Ramos (cell line): ENCODE measurements at regions not wholly inside any gene's neighbourhood (a gene's known extent, or its start where the extent isn't known, plus 50 kb on each side); places are given as distances from the start of the nearest gene placed in this dataset.
"Not testable (repeated sequence)": the region's sequence is repeated elsewhere in the genome, so short reads cannot be mapped to it uniquely, and the experiment has no call there.

Source experiments
- in situ Hi-C: fragments of 300-500 bp; cut with MboI; formaldehyde crosslinking; loops from one replicate; pipeline ENCODE4 v1.14.3; 2022; ENCODE audit warnings: low sequenced_read_pairs; ENCODE audit not compliant: unreplicated experiment

DNA sequence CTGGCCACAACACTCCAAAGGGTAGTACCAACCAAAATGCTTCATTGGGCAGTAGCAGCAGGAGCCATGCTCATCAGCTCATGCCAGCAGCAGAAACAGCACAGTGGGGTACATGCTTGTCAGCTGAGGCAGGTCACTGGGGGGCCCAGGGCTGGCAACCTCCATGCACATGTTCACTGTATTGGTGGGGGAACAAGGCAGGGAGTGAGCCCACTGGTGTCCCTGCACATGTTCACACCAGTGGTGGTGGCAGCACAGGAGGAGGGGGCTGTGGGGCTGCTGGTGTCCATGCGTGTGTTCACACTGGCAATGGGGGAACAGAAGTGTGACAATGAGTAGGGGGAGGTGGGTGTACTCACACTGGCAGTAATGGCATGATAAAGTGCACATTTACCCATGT is 254.3 kb upstream of the KIF2A start:
- in situ Hi-C loops, result no loop called here

DNA sequence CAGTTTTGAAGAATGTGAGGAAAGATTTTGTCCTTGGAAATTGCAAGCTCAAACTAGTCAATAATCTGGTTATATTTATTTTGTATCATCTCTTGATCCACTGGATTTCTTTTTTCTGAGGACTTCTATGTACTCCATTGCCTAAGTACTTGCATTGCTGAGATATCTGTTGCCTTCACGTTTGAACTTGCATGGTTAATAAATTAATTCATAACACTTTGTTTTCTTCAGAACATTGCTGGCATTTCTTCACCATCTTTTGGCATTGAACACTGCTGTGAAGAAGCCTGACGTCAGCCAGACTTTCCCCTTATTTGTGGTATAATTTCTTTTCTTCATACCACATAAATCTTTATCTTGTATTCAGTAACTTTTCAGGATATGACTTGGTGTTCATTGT is 246.0 kb upstream of the KIF2A start:
- in situ Hi-C loops, result no loop called here

- in situ Hi-C loops, result no loop called here
These were observed 241.0 kb upstream of the KIF2A start for GRCh38 chr5:62065050-62065449.

DNA sequence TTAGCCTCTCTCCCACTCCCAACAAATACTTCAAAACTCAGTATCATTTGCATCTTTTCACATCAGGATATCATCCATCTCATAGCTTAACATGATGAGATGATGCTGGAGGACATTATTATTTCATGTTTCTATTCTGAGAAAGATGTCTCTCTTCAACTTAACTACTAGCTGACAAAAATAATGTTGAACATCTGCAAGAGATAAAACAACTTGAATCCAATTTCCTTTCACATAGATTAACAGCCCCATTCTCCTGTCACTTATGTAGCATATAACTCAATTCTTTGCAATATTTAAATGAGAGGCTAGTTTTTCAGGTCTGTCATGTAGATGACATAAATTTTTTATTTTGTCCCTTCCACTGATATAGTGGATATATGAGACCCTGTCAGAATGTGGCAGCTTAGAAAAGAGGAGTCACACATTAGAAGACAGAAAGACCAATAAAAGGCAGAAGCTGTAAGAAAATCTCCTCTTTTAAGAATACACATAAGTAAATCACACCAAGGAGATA is 239.2 kb upstream of the KIF2A start:
- in situ Hi-C loops, result no loop called here

DNA sequence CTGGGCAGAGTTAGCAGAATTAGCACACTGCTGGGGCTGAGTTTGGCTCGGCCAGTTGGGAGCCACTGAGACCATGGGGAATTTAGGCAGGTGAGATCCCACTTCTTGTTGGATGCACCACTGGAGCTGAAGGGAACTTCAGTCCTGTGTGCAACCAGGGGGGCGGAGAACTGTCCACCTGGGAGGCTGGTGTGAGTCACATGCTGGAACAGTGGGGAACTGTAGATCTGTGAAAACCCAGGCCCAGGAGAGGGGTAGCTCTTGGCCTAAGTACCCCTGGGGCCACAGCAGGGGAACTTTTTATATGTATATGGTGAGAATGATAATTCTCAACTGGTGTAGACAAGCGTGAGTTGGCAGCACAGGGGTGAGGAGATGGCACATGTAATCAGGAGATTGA is 237.5 kb upstream of the KIF2A start:
- in situ Hi-C loops, result no loop called here

DNA sequence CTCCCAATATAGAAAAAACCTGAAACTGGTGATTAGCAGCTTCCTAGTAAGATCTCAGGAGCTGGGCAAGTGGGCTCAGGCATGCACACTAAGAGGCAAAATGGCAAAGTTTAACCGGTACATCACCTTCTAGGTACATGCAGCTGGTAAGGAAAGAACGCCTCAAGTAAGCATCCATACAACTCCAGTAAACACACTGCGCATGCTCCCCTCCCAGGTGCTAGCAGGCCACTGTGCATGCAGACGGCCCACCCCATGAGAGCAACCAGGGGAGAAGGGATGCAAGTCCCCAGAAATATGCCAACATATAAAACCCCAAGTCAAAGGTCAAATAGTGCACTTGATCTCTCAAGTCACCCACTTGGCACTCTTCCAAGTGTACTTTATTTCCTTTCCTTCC is 228.6 kb upstream of the KIF2A start:
- in situ Hi-C loops, result no loop called here

GRCh38 chr5:62077823-62078550 is 228.0 kb upstream of the KIF2A start:
- in situ Hi-C loops, result no loop called here

DNA sequence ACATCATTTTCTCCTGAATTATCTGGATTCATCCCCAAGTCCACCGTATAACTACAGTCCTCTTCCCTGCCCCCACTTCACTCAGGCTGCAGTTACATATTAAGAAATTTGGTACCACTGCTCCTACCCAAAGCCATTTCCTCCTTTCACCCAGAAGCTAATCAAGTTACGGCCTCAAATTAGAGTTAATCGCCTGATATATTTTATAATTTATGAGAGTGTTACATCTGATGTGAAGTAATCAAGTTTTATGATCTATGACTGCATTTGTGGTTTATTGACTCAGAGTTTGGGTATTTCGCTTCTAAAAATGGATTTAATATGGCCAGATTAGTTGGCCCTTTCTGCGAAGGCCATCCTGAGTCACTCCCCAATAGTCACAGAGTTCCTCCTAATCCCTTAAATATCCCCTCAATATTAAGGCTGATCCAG is 223.6 kb upstream of the KIF2A start:
- in situ Hi-C loops, result no loop called here

GRCh38 chr5:62083247-62083646 is 222.8 kb upstream of the KIF2A start:
- in situ Hi-C loops, result no loop called here

DNA sequence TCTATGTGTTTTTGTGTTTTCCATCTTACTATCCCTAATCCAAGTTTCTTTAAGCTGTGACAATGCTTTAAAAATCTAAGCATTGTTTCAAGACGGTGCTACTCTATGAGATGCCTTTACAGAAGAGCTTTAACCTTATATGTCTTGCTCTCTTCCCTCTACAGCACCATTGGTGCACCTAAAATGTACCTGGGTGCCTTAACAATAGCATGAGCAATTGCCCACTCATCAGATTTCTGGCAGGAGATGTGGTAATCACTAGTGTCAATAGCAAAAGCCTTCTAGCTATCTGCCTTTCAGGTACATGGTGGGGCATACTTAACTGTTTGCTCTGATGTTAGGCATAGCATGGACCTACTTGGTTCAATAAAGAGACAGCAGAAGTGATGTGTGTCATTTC is 222.3 kb upstream of the KIF2A start:
- in situ Hi-C loops, result no loop called here

GRCh38 chr5:62084391-62084790 is 221.6 kb upstream of the KIF2A start:
- in situ Hi-C loops, result no loop called here

- in situ Hi-C loops, result no loop called here
These were observed 215.1 kb upstream of the KIF2A start for GRCh38 chr5:62090953-62091352.

- in situ Hi-C loops, result no loop called here
These were observed 212.6 kb upstream of the KIF2A start for GRCh38 chr5:62093411-62093810.

GRCh38 chr5:62093976-62094375 is 212.0 kb upstream of the KIF2A start:
- in situ Hi-C loops, result no loop called here

GRCh38 chr5:62097361-62097760 is 208.6 kb upstream of the KIF2A start:
- in situ Hi-C loops, result no loop called here

- in situ Hi-C loops, result no loop called here
These were observed 205.8 kb upstream of the KIF2A start for GRCh38 chr5:62100201-62100600.

GRCh38 chr5:62103863-62104262 is 202.1 kb upstream of the KIF2A start:
- in situ Hi-C loops, result not testable (repeated sequence)

GRCh38 chr5:62111428-62111827 is 194.6 kb upstream of the KIF2A start:
- in situ Hi-C loops, result no loop called here

DNA sequence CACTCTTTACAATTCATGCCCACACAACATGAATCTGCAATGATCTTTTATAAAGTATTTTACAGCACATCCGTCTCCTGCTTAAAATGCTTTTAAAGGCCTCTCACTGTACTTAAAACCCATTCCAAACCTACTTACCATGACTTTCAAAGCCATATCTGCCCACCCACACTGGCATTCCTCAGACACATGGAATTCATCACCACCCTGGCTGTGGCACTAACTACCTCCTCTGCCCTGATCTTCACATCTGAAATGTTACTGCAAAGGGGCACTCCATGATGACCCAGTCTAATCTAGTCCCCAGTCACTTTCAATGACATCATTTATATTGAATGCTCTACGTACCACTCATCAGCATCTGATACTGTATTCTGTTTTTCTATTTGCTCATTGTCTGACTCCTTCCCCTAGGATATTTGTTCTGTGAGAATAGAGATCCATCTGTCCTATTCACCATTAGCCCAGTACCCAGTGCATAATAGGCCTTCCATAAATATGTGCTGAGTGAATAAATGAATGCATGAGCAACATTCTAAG is 193.2 kb upstream of the KIF2A start:
- in situ Hi-C loops, result no loop called here

GRCh38 chr5:62115014-62115413 is 191.0 kb upstream of the KIF2A start:
- in situ Hi-C loops, result no loop called here

- in situ Hi-C loops, result no loop called here
These were observed 181.7 kb upstream of the KIF2A start for GRCh38 chr5:62124266-62124665.

GRCh38 chr5:62126090-62126489 is 179.9 kb upstream of the KIF2A start:
- in situ Hi-C loops, result no loop called here
